ENCODE measurements at regions not wholly inside any gene's neighbourhood (a gene's known extent, or its start where the extent isn't known, plus 50 kb on each side); places are given as distances from the start of the nearest gene placed in this dataset.

- H3K36me3 ChIP-seq = no peaks in the 10 kb centered on the region
- no peak for DNase-seq
- peak overlapping the region in 2 of 4 donors; percentile 44 to 59 for H3K27ac ChIP-seq
- no peak overlapping the region for H3K4me3 ChIP-seq
- no peak for TF ChIP-seq CTCF (IDR thresholded peaks at IDR 0.05)
- TF ChIP-seq POLR2A (IDR thresholded peaks at IDR 0.05) = no peak
- H3K9me3 ChIP-seq = no peaks in the 10 kb centered on the region
- H3K4me1 ChIP-seq = peaks cover 0 to 12% (median 6%) of the 10 kb centered on the region in 4 donors
- H3K27me3 ChIP-seq = no peaks in the 10 kb centered on the region
Measured at GRCh38 chr6:11363881-11364576, 131.6 kb upstream of the NEDD9 start.

- Histone ChIP-seq H3K36me3 (no peaks in the 10 kb centered on the region), H3K27me3 (no peaks in the 10 kb centered on the region), H3K9me3 (no peaks in the 10 kb centered on the region), H3K4me3 (no peak overlapping the region), H3K27ac (no peak overlapping the region), H3K4me1 (peaks cover 0 to 15% (median 4%) of the 10 kb centered on the region in 4 donors)
- DNase-seq = no peak
- TF ChIP-seq POLR2A (IDR thresholded peaks at IDR 0.05) = no peak
- TF ChIP-seq CTCF (IDR thresholded peaks at IDR 0.05) = no peak
Measured at GRCh38 chr6:11362564-11362963, 130.1 kb upstream of the NEDD9 start.

GRCh38 chr6:11358904-11359830 lies 126.7 kb upstream of the NEDD9 start:
- TF ChIP-seq POLR2A (IDR thresholded peaks at IDR 0.05) = no peak
- Histone ChIP-seq H3K36me3 (no peaks in the 10 kb centered on the region), H3K27me3 (no peaks in the 10 kb centered on the region), H3K4me3 (no peak overlapping the region), H3K9me3 (no peaks in the 10 kb centered on the region), H3K27ac (no peak overlapping the region), H3K4me1 (peaks cover 0 to 22% (median 3%) of the 10 kb centered on the region in 4 donors)
- DNase-seq = no peak

DNA sequence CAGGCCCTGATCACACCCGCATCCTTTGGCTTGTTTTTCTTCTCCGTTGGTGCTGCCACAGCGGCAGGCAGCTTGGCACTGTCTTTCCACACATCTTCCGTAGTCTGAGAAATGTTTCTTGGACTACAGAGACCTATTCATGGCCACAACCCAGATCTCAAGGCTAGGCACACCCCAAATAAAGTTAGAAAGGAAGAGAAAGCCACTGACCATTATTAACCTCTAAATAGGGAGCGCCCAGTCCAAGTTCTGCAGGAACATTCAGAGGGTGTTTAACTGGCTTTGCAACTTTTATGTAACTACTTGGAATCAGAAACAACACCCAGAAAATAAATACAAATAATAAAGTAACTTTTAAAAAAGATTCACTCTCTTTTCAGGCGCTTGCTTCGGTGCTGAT lies 124.8 kb upstream of the NEDD9 start:
- TF ChIP-seq CTCF (IDR thresholded peaks at IDR 0.05) = no peak
- no peak for TF ChIP-seq POLR2A (IDR thresholded peaks at IDR 0.05)
- H3K9me3 ChIP-seq = no peaks in the 10 kb centered on the region
- DNase-seq = no peak
- peaks cover 0 to 22% (median 3%) of the 10 kb centered on the region in 4 donors for H3K4me1 ChIP-seq
- no peaks in the 10 kb centered on the region for H3K36me3 ChIP-seq
- H3K27me3 ChIP-seq = no peaks in the 10 kb centered on the region
- peak overlapping the region in 3 of 4 donors; percentile 55 to 75 (median 75) for H3K27ac ChIP-seq
- H3K4me3 ChIP-seq = no peak overlapping the region

GRCh38 chr6:11356404-11357155 lies 124.1 kb upstream of the NEDD9 start:
- Histone ChIP-seq H3K4me3 (no peak overlapping the region), H3K27me3 (no peaks in the 10 kb centered on the region), H3K4me1 (peaks cover 0 to 22% (median 3%) of the 10 kb centered on the region in 4 donors), H3K9me3 (no peaks in the 10 kb centered on the region), H3K27ac (peak overlapping the region in 3 of 4 donors; percentile 55 to 75 (median 75)), H3K36me3 (no peaks in the 10 kb centered on the region)
- TF ChIP-seq CTCF (IDR thresholded peaks at IDR 0.05) (no peak), POLR2A (IDR thresholded peaks at IDR 0.05) (no peak)
- DNase-seq = peak in 1 of 3 donors; percentile 70

All from Peyer's patch (tissue), 4 donors.